Neural cell (in vitro differentiated cells): ENCODE measurements at regions not wholly inside any gene's neighbourhood (a gene's known extent, or its start where the extent isn't known, plus 50 kb on each side); places are given as distances from the start of the nearest gene placed in this dataset.

Experiments
- H2AFZ ChIP-seq: fragments of 200-600, 300-800 bp; sonication (generic), shearing (Covaris generic); 2 replicates; pipeline ENCODE4 v1.6.0; 2014; ENCODE audit warnings: low read depth, mild to moderate bottlenecking, antibody characterized with exemption, low read length, moderate library complexity
- H3F3A ChIP-seq: fragments of 200-600 bp; shearing (Covaris generic); 2 replicates; pipeline ENCODE4 v1.6.1; 2016; ENCODE audit warnings: mild to moderate bottlenecking, moderate library complexity, mixed read lengths, antibody characterized with exemption, low read length; ENCODE audit not compliant: insufficient read depth, poor library complexity, severe bottlenecking
- H3K27ac ChIP-seq: fragments of 200-600, 300-800 bp; sonication (generic), shearing (Covaris generic); 2 replicates; pipeline ENCODE4 v1.5.1; 2014; ENCODE audit warnings: mild to moderate bottlenecking, low read length, moderate library complexity
- H3K27me3 ChIP-seq: fragments of 300-800, 200-600 bp; sonication (generic), shearing (Covaris generic); 2 replicates; pipeline ENCODE4 v1.6.0; 2014; ENCODE audit warnings: mild to moderate bottlenecking, low read depth, low read length, moderate library complexity; ENCODE audit not compliant: insufficient read depth
- H3K36me3 ChIP-seq: fragments of 300-800, 200-600 bp; sonication (generic), shearing (Covaris generic); 2 replicates; pipeline ENCODE4 v1.5.1; 2014; ENCODE audit warnings: mild to moderate bottlenecking, antibody characterized with exemption, low read length, moderate library complexity; ENCODE audit not compliant: insufficient read depth
- H3K4me2 ChIP-seq: fragments of 300-800, 200-600 bp; sonication (generic), shearing (Covaris generic); 2 replicates; pipeline ENCODE4 v1.6.0; 2014; ENCODE audit warnings: mild to moderate bottlenecking, low read length
- H3K4me3 ChIP-seq: fragments of 300-800, 200-600 bp; sonication (generic), shearing (Covaris generic); 2 replicates; pipeline ENCODE4 v1.5.1; 2014; ENCODE audit warnings: mild to moderate bottlenecking, low read length, moderate library complexity
- H3K79me2 ChIP-seq: fragments of 200-600 bp; shearing (Covaris generic); replicated peaks from 2 replicates; pipeline ENCODE4 v1.6.0; 2014; ENCODE audit warnings: mild to moderate bottlenecking, low read length, moderate library complexity; ENCODE audit not compliant: insufficient read depth
- H3K9ac ChIP-seq: fragments of 300-800, 200-600 bp; sonication (generic), shearing (Covaris generic); 2 replicates; pipeline ENCODE4 v1.6.1; 2016; ENCODE audit warnings: mild to moderate bottlenecking, low read length, mixed read lengths
- H3K9me2 ChIP-seq: fragments of 200-600 bp; shearing (Covaris generic); 2 replicates; pipeline ENCODE4 v1.6.1; 2016; ENCODE audit warnings: mild to moderate bottlenecking, low read length, mixed read lengths; ENCODE audit not compliant: insufficient read depth
- H3K9me3 ChIP-seq: fragments of 200-600, 300-800 bp; sonication (generic), shearing (Covaris generic); 2 replicates; pipeline ENCODE4 v1.6.1; 2016; ENCODE audit warnings: mild to moderate bottlenecking, mixed run types, low read length, moderate library complexity, mixed read lengths
- H4K20me1 ChIP-seq: fragments of 200-600 bp; shearing (Covaris generic); 2 replicates; pipeline ENCODE4 v1.6.1; 2016; ENCODE audit warnings: mild to moderate bottlenecking, mixed run types; ENCODE audit not compliant: insufficient read depth
- EP300 ChIP-seq: fragments of 450-650 bp; conservative IDR thresholded peaks from 2 replicates; pipeline ENCODE4 v1.6.1; 2014; ENCODE audit warnings: antibody characterized with exemption, mild to moderate bottlenecking, moderate library complexity; ENCODE audit not compliant: poor library complexity, severe bottlenecking
- EZH2 ChIP-seq: fragments of 200-600, 300-800 bp; shearing (Covaris generic), sonication (generic); IDR thresholded peaks from 2 replicates; pipeline ENCODE4 v1.6.1; 2014; ENCODE audit warnings: antibody characterized with exemption, low read length, borderline replicate concordance, mild to moderate bottlenecking; ENCODE audit not compliant: insufficient read depth, poor library complexity, severe bottlenecking
- MXI1 ChIP-seq: fragments of 450-650 bp; conservative IDR thresholded peaks from 2 replicates; pipeline ENCODE4 v1.6.1; 2014; ENCODE audit warnings: antibody characterized with exemption, mild to moderate bottlenecking; ENCODE audit not compliant: poor library complexity, severe bottlenecking
- POLR2AphosphoS5 ChIP-seq: IDR thresholded peaks from 2 replicates; pipeline ENCODE4 v1.6.1; 2012
- RAD21 ChIP-seq: fragments of 450-650 bp; conservative IDR thresholded peaks from 2 replicates; pipeline ENCODE4 v1.6.1; 2014; ENCODE audit warnings: antibody characterized with exemption, mild to moderate bottlenecking, moderate library complexity
- SMC3 ChIP-seq: fragments of 450-650 bp; conservative IDR thresholded peaks from 2 replicates; pipeline ENCODE4 v1.6.1; 2014; ENCODE audit warnings: antibody characterized with exemption, mild to moderate bottlenecking, moderate library complexity; ENCODE audit not compliant: poor library complexity
- TAF1 ChIP-seq: IDR thresholded peaks from 2 replicates; pipeline ENCODE4 v1.6.1; 2012; ENCODE audit warnings: low read depth
- TF ChIP-seq, protein P1 (sequence below): IDR thresholded peaks from 2 replicates; pipeline ENCODE4 v1.6.1; 2012; ENCODE audit warnings: borderline replicate concordance
- TF ChIP-seq, protein P2 (sequence below): fragments of 450-650 bp; IDR thresholded peaks from 2 replicates; pipeline ENCODE4 v1.5.1; 2014; ENCODE audit warnings: antibody characterized with exemption, mild to moderate bottlenecking, moderate library complexity; ENCODE audit not compliant: poor library complexity, severe bottlenecking

DNA sequence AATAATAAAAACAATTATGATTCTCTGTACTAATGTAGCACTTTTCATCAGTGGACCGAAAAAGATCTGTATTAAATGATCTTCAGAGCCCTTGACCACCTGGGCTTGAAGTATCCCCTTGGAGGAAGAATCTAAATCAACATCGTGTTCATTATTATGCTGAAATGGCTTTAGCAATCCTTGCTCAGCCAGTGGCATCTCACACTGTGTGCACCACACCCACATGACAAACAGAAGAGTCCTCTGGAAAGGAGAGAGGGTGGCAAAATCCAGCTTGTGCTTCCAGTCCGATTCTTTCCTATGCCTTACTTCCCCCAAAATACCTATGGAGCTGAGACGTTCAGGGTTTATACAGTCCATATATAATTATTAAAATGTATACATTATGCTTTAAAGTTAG lies 318.5 kb upstream of the RUNX1 start:
- Histone ChIP-seq H3K9me3 (no peaks in the 10 kb centered on the region), H2AFZ (no peak overlapping the region), H3F3A (no peaks in the 10 kb centered on the region), H3K9ac (no peak overlapping the region), H3K36me3 (no peaks in the 10 kb centered on the region), H3K27me3 (no peaks in the 10 kb centered on the region), H3K4me2 (no peak overlapping the region), H3K4me3 (no peak overlapping the region), H3K27ac (no peak overlapping the region), H3K9me2 (no peaks in the 10 kb centered on the region), H3K79me2 (no peaks in the 10 kb centered on the region), H4K20me1 (no peaks in the 10 kb centered on the region)
- no peak for TF ChIP-seq TAF1

DNA sequence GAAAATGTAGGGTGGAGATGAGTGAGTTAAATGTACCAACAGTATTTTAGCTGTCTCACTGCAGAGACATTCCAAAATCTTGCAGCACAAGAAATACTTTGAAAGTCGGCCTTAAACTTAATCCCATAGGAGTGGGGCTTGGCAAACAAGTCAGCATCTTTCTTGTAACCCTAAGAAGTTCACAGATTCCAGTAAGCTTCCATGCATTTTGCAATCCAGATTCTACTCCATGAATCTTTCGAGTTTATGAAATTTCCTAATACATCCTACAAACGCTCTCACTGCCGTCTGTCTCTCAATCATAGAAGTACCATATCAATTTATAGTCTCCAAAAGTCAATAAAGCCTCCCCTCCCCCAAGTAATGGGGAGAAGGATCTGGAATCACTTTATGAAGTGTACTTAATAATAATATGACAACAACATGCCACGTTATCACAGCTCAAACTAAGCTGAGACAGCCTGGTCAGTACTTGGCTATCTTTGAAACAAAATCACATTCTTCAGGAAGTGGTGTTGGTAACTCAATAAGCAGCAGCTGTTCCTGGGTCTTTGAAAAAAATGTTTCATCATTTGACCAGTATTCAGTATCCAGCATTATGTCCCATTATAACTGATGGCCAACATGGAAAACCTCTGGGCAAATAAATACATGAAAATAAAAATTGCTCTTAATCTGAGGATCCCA lies 317.4 kb upstream of the RUNX1 start:
- Histone ChIP-seq H3K9me2 (no peaks in the 10 kb centered on the region), H3F3A (no peaks in the 10 kb centered on the region), H3K27me3 (no peaks in the 10 kb centered on the region), H3K4me2 (no peak overlapping the region), H3K36me3 (no peaks in the 10 kb centered on the region), H3K27ac (no peak overlapping the region), H3K9me3 (no peaks in the 10 kb centered on the region), H3K4me3 (no peak overlapping the region), H3K9ac (no peak overlapping the region), H3K79me2 (no peaks in the 10 kb centered on the region), H2AFZ (no peak overlapping the region), H4K20me1 (no peaks in the 10 kb centered on the region)
- TF ChIP-seq SMC3 = no peak
- no peak for TF ChIP-seq POLR2AphosphoS5
- no peak for TF ChIP-seq EZH2
- TF ChIP-seq EP300 = no peak

DNA sequence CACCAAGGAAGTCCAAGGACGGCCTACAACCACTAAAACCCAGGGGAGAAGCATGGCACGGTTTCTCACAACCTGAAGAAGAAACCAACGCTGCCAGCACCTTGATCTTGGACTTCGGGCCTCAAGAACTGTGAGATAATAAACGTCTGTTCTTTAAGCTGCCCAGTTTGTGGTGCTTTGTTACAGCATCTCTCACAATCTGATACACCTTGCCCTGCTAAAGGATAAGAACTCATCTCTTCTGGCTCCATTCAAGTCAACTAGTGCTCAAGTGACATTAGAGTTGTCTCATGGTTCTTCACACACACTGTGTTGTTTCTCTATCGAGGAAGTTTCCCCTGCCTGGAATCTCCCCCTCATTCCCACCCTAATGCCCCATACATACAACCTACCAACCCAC lies 314.4 kb upstream of the RUNX1 start:
- H3K27me3 ChIP-seq = no peaks in the 10 kb centered on the region
- no peaks in the 10 kb centered on the region for H4K20me1 ChIP-seq
- no peak overlapping the region for H3K27ac ChIP-seq
- TF ChIP-seq, protein P1, sequence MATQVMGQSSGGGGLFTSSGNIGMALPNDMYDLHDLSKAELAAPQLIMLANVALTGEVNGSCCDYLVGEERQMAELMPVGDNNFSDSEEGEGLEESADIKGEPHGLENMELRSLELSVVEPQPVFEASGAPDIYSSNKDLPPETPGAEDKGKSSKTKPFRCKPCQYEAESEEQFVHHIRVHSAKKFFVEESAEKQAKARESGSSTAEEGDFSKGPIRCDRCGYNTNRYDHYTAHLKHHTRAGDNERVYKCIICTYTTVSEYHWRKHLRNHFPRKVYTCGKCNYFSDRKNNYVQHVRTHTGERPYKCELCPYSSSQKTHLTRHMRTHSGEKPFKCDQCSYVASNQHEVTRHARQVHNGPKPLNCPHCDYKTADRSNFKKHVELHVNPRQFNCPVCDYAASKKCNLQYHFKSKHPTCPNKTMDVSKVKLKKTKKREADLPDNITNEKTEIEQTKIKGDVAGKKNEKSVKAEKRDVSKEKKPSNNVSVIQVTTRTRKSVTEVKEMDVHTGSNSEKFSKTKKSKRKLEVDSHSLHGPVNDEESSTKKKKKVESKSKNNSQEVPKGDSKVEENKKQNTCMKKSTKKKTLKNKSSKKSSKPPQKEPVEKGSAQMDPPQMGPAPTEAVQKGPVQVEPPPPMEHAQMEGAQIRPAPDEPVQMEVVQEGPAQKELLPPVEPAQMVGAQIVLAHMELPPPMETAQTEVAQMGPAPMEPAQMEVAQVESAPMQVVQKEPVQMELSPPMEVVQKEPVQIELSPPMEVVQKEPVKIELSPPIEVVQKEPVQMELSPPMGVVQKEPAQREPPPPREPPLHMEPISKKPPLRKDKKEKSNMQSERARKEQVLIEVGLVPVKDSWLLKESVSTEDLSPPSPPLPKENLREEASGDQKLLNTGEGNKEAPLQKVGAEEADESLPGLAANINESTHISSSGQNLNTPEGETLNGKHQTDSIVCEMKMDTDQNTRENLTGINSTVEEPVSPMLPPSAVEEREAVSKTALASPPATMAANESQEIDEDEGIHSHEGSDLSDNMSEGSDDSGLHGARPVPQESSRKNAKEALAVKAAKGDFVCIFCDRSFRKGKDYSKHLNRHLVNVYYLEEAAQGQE = no peak
- TF ChIP-seq SMC3 (no peak), RAD21 (no peak), POLR2AphosphoS5 (no peak), MXI1 (no peak), EZH2 (no peak), EP300 (no peak), TAF1 (no peak)
- TF ChIP-seq, protein P2, sequence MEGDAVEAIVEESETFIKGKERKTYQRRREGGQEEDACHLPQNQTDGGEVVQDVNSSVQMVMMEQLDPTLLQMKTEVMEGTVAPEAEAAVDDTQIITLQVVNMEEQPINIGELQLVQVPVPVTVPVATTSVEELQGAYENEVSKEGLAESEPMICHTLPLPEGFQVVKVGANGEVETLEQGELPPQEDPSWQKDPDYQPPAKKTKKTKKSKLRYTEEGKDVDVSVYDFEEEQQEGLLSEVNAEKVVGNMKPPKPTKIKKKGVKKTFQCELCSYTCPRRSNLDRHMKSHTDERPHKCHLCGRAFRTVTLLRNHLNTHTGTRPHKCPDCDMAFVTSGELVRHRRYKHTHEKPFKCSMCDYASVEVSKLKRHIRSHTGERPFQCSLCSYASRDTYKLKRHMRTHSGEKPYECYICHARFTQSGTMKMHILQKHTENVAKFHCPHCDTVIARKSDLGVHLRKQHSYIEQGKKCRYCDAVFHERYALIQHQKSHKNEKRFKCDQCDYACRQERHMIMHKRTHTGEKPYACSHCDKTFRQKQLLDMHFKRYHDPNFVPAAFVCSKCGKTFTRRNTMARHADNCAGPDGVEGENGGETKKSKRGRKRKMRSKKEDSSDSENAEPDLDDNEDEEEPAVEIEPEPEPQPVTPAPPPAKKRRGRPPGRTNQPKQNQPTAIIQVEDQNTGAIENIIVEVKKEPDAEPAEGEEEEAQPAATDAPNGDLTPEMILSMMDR = no peak
- no peak overlapping the region for H3K4me3 ChIP-seq
- no peak overlapping the region for H3K9ac ChIP-seq
- H3K4me2 ChIP-seq = no peak overlapping the region
- no peaks in the 10 kb centered on the region for H3K9me2 ChIP-seq
- no peaks in the 10 kb centered on the region for H3K36me3 ChIP-seq
- H2AFZ ChIP-seq = no peak overlapping the region
- H3F3A ChIP-seq = no peaks in the 10 kb centered on the region
- H3K79me2 ChIP-seq = no peaks in the 10 kb centered on the region
- H3K9me3 ChIP-seq = no peaks in the 10 kb centered on the region
